NT2/D1 (cell line): ENCODE measurements at regions not wholly inside any gene's neighbourhood (a gene's known extent, or its start where the extent isn't known, plus 50 kb on each side); places are given as distances from the start of the nearest gene placed in this dataset.

Experiments
- DNase-seq: peaks from one replicate; pipeline ENCODE4 v3.0.0-alpha.2; 2011; ENCODE audit warnings: low read depth, low spot score
- H3K27me3 ChIP-seq: 2 replicates; pipeline ENCODE4 v1.6.0; 2011; ENCODE audit warnings: mild to moderate bottlenecking; ENCODE audit not compliant: insufficient read length, insufficient read depth
- H3K36me3 ChIP-seq: 2 replicates; pipeline ENCODE4 v1.6.1; 2011; ENCODE audit warnings: mild to moderate bottlenecking, low read length, mixed read lengths; ENCODE audit not compliant: insufficient read depth, insufficient read length
- H3K4me1 ChIP-seq: 2 replicates; pipeline ENCODE4 v1.5.1; 2011; ENCODE audit not compliant: insufficient read depth, insufficient read length
- H3K4me3 ChIP-seq: 2 replicates; pipeline ENCODE4 v1.5.1; 2011; ENCODE audit warnings: low read depth; ENCODE audit not compliant: insufficient read length
- H3K9ac ChIP-seq: 2 replicates; pipeline ENCODE4 v1.6.0; 2011; ENCODE audit warnings: low read depth; ENCODE audit not compliant: insufficient read length
- H3K9me3 ChIP-seq: 2 replicates; pipeline ENCODE4 v1.5.1; 2011; ENCODE audit warnings: mild to moderate bottlenecking, low read length; ENCODE audit not compliant: insufficient read depth
- SUZ12 ChIP-seq: IDR thresholded peaks from 2 replicates; pipeline ENCODE4 v1.6.1; 2011; ENCODE audit not compliant: insufficient read length, insufficient read depth; ENCODE audit errors: extremely low read depth
- YY1 ChIP-seq: IDR thresholded peaks from 2 replicates; pipeline ENCODE4 v1.6.1; 2011; ENCODE audit not compliant: insufficient read length, insufficient read depth
- ZNF274 ChIP-seq: IDR thresholded peaks from 2 replicates; pipeline ENCODE4 v1.6.1; 2011; ENCODE audit warnings: mild to moderate bottlenecking, low read depth, low read length

DNA sequence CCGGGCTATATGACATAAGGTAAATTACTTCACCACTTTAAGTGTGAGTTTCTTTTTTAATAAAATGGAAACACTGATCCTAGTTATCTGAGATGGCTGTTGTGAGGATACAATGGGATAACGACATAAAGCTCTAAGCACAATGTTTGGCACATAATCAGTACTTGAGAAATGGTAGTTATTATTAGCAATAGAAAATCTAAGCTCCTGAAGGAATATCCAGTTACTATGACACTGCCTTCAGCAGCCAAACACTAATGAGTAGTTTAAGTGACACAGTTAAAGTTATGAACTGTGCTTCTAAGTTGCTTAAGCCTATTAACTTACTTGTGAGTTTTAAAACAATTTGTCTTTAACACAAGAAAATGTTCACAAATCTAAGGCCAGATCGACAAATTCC, 96.8 kb downstream of the ELAPOR2 start:
- DNase-seq, result no peak
- no peaks in the 10 kb centered on the region for H3K4me1 ChIP-seq
- H3K27me3 ChIP-seq, result no peaks in the 10 kb centered on the region
- no peak overlapping the region for H3K9ac ChIP-seq
- TF ChIP-seq ZNF274 (no peak), YY1 (no peak), SUZ12 (no peak)
- no peaks in the 10 kb centered on the region for H3K9me3 ChIP-seq
- no peaks in the 10 kb centered on the region for H3K36me3 ChIP-seq
- no peak overlapping the region for H3K4me3 ChIP-seq

DNA sequence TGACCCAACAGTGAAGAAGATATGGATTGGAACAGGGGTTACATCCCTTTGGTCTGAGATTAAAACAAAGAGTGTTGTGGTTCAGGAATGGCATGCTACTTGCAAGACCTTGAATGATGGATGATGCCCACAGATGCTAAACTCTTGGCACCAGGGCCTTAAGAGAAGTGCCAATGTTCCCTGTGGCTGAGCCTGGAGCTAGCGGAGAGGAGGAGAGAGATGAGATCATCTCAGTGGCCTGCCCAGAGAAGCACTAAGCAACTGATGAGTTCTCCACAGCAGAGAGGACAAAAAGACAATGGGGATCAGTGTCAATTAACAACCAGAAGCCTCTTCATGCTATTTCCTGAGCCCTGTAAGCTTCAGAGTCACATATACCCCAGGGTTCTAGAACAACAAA, 97.8 kb downstream of the ELAPOR2 start:
- TF ChIP-seq SUZ12, result no peak
- TF ChIP-seq YY1, result no peak
- TF ChIP-seq ZNF274, result no peak
- Histone ChIP-seq H3K36me3 (no peaks in the 10 kb centered on the region), H3K4me1 (no peaks in the 10 kb centered on the region), H3K9ac (no peak overlapping the region), H3K4me3 (no peak overlapping the region), H3K27me3 (no peaks in the 10 kb centered on the region), H3K9me3 (no peaks in the 10 kb centered on the region)
- no peak for DNase-seq

DNA sequence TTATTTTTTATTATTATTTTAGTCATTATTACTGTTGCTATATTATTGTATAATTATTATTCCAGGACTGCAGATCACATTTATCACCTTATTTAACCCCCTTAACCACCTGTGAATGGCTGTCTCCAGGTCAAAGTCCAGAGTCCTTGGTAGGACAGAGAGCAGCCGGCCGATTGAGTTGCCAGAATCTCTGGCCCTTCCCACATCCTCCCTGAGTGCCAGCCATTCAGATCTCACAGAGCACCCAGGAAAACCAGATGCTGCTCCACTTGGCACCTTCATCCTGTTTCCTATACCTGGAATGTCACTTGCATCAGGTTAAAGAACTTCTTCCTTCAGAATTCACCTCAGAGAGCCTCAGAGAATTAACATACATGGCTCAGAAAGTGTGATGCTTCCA, 101.1 kb downstream of the ELAPOR2 start:
- Histone ChIP-seq H3K36me3 (no peaks in the 10 kb centered on the region), H3K27me3 (no peaks in the 10 kb centered on the region), H3K9me3 (no peaks in the 10 kb centered on the region), H3K4me3 (no peak overlapping the region), H3K9ac (no peak overlapping the region), H3K4me1 (no peaks in the 10 kb centered on the region)
- DNase-seq, result no peak
- TF ChIP-seq SUZ12 (no peak), ZNF274 (no peak), YY1 (no peak)

GRCh38 chr7:86956567-86956966, 102.9 kb downstream of the ELAPOR2 start:
- Histone ChIP-seq H3K36me3 (no peaks in the 10 kb centered on the region), H3K9me3 (no peaks in the 10 kb centered on the region), H3K4me1 (no peaks in the 10 kb centered on the region), H3K27me3 (no peaks in the 10 kb centered on the region), H3K9ac (no peak overlapping the region), H3K4me3 (no peak overlapping the region)
- DNase-seq, result no peak
- no peak for TF ChIP-seq ZNF274
- no peak for TF ChIP-seq SUZ12

GRCh38 chr7:86955895-86956503, 103.5 kb downstream of the ELAPOR2 start:
- TF ChIP-seq YY1 (no peak), SUZ12 (no peak), ZNF274 (no peak)
- DNase-seq, result no peak

DNA sequence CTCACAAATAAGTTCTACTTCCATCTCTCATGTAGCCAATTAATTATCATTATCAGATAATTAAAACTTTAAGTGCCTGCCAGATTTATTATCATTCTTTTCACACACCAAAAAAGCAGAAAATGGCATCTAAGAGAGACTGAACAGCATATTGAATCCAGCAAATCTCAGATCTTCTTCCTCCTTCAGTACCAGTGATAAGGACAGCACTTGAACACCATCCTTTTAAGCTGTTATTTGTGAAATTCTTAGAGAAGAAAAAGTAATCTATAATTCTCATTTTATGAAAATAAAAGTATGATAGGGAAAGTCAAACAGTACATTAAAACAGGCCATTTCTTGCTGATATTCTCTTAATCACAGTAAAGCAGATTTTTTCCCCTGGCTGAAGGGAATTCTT, 104.5 kb downstream of the ELAPOR2 start:
- no peak for TF ChIP-seq SUZ12
- no peak for TF ChIP-seq ZNF274
- TF ChIP-seq YY1, result no peak
- Histone ChIP-seq H3K27me3 (no peaks in the 10 kb centered on the region), H3K4me1 (no peaks in the 10 kb centered on the region), H3K9me3 (no peaks in the 10 kb centered on the region), H3K4me3 (no peak overlapping the region), H3K9ac (no peak overlapping the region), H3K36me3 (peaks cover 3% of the 10 kb centered on the region)
- no peak for DNase-seq

More at GRCh38 chr7:86955895-86956503, 103.5 kb downstream of the ELAPOR2 start:
- H3K4me3 ChIP-seq, result no peak overlapping the region
- no peak overlapping the region for H3K9ac ChIP-seq
- no peaks in the 10 kb centered on the region for H3K27me3 ChIP-seq
- H3K36me3 ChIP-seq, result no peaks in the 10 kb centered on the region
- no peaks in the 10 kb centered on the region for H3K4me1 ChIP-seq
- H3K9me3 ChIP-seq, result no peaks in the 10 kb centered on the region

- Histone ChIP-seq H3K4me1 (peaks cover 4% of the 10 kb centered on the region), H3K27me3 (no peaks in the 10 kb centered on the region), H3K4me3 (no peak overlapping the region), H3K36me3 (peaks cover 3% of the 10 kb centered on the region), H3K9me3 (no peaks in the 10 kb centered on the region), H3K9ac (no peak overlapping the region)
- DNase-seq, result no peak
- TF ChIP-seq SUZ12 (no peak), YY1 (no peak), ZNF274 (no peak)
Measured at GRCh38 chr7:86953653-86954336, 105.7 kb downstream of the ELAPOR2 start.
